ENCODE measurements at regions not wholly inside any gene's neighbourhood (a gene's known extent, or its start where the extent isn't known, plus 50 kb on each side); places are given as distances from the start of the nearest gene placed in this dataset.

GRCh38 chr2:150271952-150272802, 215.3 kb downstream of the RND3 start:
- Mint-ChIP-seq H3K4me3 (no peak overlapping the region), H3K4me1 (peaks cover 19% of the 10 kb centered on the region), H3K9me3 (peaks cover 10% of the 10 kb centered on the region), H3K27ac (ENCODE audit: unreplicated experiment) (no peak overlapping the region), H3K36me3 (ENCODE audit: low read depth) (peaks cover 8% of the 10 kb centered on the region), H3K27me3 (ENCODE audit: low read depth) (no peaks in the 10 kb centered on the region)
- TF ChIP-seq, protein P1, sequence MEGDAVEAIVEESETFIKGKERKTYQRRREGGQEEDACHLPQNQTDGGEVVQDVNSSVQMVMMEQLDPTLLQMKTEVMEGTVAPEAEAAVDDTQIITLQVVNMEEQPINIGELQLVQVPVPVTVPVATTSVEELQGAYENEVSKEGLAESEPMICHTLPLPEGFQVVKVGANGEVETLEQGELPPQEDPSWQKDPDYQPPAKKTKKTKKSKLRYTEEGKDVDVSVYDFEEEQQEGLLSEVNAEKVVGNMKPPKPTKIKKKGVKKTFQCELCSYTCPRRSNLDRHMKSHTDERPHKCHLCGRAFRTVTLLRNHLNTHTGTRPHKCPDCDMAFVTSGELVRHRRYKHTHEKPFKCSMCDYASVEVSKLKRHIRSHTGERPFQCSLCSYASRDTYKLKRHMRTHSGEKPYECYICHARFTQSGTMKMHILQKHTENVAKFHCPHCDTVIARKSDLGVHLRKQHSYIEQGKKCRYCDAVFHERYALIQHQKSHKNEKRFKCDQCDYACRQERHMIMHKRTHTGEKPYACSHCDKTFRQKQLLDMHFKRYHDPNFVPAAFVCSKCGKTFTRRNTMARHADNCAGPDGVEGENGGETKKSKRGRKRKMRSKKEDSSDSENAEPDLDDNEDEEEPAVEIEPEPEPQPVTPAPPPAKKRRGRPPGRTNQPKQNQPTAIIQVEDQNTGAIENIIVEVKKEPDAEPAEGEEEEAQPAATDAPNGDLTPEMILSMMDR (conservative IDR thresholded peaks at IDR 0.05), result no peak
- DNase-seq (ENCODE audit: low read depth, low spot score), result no peak

GRCh38 chr2:150267651-150268415, 219.6 kb downstream of the RND3 start:
- Mint-ChIP-seq H3K27me3 (ENCODE audit: low read depth) (no peaks in the 10 kb centered on the region), H3K36me3 (ENCODE audit: low read depth) (peaks cover 2% of the 10 kb centered on the region), H3K4me3 (no peak overlapping the region), H3K4me1 (peaks cover 19% of the 10 kb centered on the region), H3K27ac (ENCODE audit: unreplicated experiment) (no peak overlapping the region), H3K9me3 (peaks cover 10% of the 10 kb centered on the region)
- no peak for DNase-seq (ENCODE audit: low read depth, low spot score)
- TF ChIP-seq, protein P1 (conservative IDR thresholded peaks at IDR 0.05), result no peak

- H3K4me1 Mint-ChIP-seq, result peaks cover 14% of the 10 kb centered on the region
- DNase-seq (ENCODE audit: low read depth, low spot score), result no peak
- TF ChIP-seq, protein P1 (conservative IDR thresholded peaks at IDR 0.05), result no peak
- no peak overlapping the region for H3K4me3 Mint-ChIP-seq
- H3K9me3 Mint-ChIP-seq, result peaks cover 10% of the 10 kb centered on the region
- H3K27me3 Mint-ChIP-seq (ENCODE audit: low read depth), result no peaks in the 10 kb centered on the region
- H3K27ac Mint-ChIP-seq (ENCODE audit: unreplicated experiment), result peak overlapping the region; percentile 24
- peaks cover 2% of the 10 kb centered on the region for H3K36me3 Mint-ChIP-seq (ENCODE audit: low read depth)
Measured at GRCh38 chr2:150266931-150267330, 220.5 kb downstream of the RND3 start.

GRCh38 chr2:150264442-150264841, 223.0 kb downstream of the RND3 start:
- Mint-ChIP-seq H3K36me3 (ENCODE audit: low read depth) (peaks cover 2% of the 10 kb centered on the region), H3K9me3 (peaks cover 13% of the 10 kb centered on the region), H3K4me1 (peaks cover 18% of the 10 kb centered on the region), H3K27ac (ENCODE audit: unreplicated experiment) (no peak overlapping the region), H3K27me3 (ENCODE audit: low read depth) (no peaks in the 10 kb centered on the region), H3K4me3 (no peak overlapping the region)
- TF ChIP-seq, protein P1 (conservative IDR thresholded peaks at IDR 0.05), result no peak
- no peak for DNase-seq (ENCODE audit: low read depth, low spot score)

DNA sequence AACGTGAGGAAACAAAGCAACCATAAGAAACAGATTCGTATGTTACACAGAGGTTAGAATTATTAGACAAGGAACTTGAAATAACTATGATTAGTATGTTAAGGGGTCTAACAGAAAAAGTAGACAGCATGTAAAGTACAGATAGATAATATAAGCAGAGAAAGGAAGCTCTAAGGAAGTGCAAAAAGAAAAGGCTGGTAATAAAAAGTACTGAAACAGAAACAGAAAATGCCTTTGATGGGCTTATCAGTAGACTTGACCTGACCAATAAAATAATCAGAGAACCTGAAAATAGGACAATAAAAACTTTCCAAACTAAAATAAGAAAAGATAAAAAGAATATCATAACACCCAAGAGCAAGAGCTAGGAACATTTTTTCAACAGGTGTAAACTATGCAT, 225.8 kb downstream of the RND3 start:
- H3K4me3 Mint-ChIP-seq, result no peak overlapping the region
- H3K27ac Mint-ChIP-seq (ENCODE audit: unreplicated experiment), result no peak overlapping the region
- H3K36me3 Mint-ChIP-seq (ENCODE audit: low read depth), result no peaks in the 10 kb centered on the region
- peaks cover 10% of the 10 kb centered on the region for H3K9me3 Mint-ChIP-seq
- peaks cover 16% of the 10 kb centered on the region for H3K4me1 Mint-ChIP-seq
- H3K27me3 Mint-ChIP-seq (ENCODE audit: low read depth), result no peaks in the 10 kb centered on the region
- no peak for DNase-seq (ENCODE audit: low read depth, low spot score)
- TF ChIP-seq, protein P1 (conservative IDR thresholded peaks at IDR 0.05), result no peak
